8988T (cell line): ENCODE measurements at regions not wholly inside any gene's neighbourhood (a gene's known extent, or its start where the extent isn't known, plus 50 kb on each side); places are given as distances from the start of the nearest gene placed in this dataset.
"Not testable (repeated sequence)": the region's sequence is repeated elsewhere in the genome, so short reads cannot be mapped to it uniquely, and the experiment has no call there.

ENCODE experiments used
- DNase-seq: peaks from one replicate; pipeline ENCODE4 v3.0.0; 2011

DNA sequence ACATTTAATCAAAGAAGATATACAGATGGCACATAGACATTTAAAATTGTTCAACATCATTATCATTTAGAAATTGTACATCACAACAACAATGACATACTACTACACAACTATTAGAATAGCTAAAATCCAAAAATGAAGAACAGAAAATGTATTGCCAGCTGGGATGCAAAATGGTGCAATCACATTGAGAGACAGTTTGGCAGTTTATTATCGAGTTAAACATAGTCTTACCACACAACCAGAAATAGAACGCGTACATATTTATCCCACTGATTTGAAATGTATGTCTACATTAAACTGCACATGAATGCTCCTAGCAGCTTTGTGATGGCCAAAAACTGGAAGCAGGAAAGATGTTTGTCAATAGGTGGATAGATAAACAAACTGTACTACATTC lies 791.5 kb upstream of the MGAT4C start:
- no peak for DNase-seq

DNA sequence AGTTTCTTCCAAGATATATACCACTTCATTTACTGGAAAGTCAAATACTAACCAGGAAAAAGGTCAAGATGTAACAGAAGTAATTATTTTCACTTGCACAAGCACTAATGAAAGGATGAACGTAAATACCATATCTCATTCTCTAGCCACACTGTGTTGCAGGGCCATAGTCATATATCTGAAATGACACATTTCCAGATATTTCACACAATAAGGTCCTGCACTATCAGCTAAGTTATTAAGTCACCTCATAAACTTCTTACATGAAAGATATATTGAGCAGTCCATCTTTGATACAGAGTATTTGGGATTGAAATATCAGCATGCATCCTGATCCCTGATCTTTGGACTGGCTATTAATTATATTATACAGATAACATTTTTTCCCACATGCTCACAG lies 783.3 kb upstream of the MGAT4C start:
- DNase-seq: no peak

DNA sequence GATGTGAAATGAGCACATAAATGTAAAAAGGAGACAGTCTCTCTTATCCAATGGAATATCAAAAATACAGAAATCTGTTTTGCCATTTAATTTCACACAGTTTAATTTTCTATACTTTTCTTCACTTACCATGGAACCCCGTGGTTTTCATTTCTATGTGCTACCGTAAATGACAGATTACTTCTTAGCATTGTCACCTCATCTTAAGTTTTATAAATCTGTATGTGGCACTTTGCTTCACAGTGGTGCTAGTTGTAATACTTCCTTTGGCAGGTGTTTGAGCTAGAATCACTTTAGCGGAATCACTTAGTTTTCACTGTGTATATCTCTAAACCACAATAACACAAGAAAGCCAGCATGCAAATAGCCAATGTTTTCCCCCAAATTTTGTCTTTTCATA lies 781.9 kb upstream of the MGAT4C start:
- no peak for DNase-seq

DNA sequence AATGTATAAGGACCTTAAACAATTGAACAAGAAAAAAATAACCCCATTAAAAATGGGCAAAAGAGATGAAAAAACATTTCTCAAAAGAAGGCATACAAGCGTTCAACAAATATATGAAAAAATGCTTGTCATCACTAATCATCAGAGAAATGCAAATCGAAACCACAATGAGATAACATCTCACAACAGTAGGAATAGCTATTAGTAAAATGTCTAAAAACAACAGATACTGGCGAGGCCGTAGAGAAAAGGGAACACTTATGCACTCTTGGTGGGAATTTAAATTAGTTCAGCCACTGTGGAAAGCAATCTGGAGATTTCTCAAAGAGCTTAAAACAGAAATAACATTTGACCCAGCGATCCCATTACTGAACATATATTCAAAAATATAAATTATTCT lies 769.8 kb upstream of the MGAT4C start:
- no peak for DNase-seq

DNA sequence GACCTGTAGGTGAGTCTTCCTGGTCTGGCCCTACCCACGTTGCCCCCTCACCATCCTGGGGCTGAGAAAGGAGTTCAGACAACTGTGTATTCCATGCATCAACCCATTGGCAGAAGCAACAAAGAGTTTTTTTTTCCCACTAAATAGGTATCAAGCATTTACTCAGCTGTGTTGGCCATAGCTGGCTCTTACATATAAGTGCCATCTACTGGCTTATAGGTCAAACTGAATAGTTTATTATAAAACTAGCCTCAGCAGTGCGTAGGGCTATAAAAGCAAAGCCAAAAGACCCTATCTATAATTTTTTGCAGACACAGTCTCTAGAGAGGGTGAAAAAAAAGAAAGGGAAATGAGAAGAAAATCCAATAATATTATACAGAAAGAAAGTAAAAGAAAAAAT lies 765.2 kb upstream of the MGAT4C start:
- no peak for DNase-seq

DNA sequence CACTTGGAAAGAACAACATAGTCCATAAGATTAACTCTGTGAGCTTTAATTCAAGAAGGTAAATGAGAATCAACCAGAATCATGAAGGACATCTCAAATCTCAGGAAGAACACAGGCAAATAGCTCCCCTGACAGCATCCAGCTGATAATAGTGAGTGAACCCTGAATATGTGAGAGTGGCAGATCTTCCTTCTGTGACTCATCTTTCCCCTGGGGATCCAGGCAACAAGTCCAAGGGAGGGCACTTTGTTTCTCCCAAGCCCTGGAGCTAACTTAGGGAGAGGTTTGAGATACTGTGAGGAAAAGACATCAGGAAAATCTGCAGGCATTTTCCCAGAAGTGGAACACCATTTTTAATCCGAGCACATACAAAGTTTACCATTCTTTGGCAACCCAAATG lies 763.9 kb upstream of the MGAT4C start:
- no peak for DNase-seq

DNA sequence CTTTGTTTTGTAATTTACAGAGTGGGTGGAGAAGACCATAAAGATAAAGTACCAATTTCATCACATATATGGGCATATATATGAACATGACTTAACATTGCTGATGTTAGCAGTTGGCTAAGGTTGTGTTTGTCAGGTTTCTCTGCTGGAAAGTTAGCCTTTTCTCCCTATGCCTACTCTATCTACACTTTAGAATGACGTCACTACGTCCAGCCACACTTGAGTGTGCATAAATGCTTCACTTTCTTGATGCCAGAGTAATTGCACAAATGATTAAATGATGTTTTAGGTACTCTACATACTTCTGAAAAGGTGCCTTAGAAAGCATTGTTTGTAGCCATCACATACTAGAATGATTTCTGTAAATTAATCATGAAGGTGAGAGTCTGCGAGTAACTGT lies 759.2 kb upstream of the MGAT4C start:
- DNase-seq: no peak

DNA sequence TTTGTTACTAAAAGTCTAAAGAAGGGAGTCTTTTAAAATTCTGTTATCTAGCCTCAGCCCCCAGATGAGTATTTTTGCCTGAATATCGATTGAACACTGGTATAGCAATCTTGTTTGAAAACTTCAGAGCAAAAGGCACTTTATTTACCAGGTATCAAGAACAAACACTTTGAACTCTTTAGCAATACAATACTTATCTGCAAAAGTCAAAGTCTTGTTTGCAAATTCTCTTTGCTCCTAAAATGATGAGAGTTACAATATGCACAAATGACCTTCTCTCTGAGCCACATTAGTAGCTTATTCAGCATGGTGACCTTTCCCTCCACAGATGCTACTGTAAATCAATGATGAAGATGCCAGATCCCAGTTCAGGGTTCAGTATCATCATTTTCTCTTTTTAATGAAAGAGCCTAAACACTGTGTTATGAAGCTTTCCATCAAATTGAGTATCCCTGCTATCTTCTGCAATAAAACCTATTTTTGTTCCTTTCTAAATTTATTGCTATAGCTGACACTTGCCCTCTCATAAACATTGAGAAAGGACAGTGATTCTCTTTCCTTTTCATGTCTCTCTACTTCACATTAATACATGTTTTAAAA lies 752.7 kb upstream of the MGAT4C start:
- no peak for DNase-seq

DNA sequence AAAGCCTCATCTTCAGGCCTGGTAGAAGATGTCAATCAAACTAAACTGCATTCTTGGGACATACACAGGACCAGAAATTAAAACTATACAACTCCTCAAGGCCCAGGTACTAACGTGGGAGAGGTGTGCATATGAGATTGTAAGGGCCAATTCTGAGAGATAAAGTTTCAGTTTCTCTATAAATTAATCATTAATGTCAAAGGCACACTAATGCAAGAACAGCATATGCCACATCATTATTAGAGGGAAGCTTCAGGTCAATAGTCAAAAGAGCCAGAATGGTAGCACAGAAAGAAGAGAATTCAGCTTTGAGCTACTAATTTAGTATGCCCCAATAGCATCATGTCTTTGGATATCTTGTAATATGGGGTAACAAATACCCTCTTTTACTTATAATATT lies 744.9 kb upstream of the MGAT4C start:
- DNase-seq: no peak

DNA sequence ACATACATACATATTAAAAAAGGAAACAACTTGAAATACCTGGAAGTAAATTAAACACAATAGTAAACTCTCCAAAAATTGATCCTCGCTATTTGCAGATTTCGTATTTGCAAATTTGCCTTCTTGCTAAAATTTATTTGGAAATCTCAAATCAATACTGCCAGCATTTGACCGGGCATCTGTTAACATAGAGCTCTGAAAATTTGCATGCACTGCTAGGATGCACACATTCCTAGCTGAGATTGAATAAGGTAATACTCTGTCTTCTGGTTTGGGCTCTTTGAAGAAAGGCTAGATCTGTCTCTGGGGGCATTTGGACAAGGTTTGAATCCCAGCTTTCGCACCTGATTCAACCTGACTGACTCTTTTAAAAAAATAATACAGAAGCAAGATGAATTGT lies 729.1 kb upstream of the MGAT4C start:
- no peak for DNase-seq

DNA sequence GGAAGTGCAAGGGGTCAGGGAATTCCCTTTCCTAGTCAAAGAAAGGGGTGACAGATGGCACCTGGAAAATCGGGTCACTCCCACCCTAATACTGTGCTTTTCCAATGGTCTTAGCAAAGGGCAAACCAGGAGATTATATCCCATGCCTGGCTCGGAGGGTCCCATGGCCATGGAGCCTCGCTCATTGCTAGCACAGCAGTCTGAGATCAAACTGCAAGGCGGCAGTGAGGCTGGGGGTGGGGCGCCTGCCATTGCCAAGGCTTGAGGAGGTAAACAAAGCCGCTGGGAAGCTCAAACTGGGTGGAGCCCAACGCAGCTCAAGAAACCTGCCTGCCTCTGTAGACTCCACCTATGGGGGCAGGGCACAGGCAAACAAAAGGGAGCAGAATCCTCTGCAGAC lies 714.4 kb upstream of the MGAT4C start:
- DNase-seq: not testable (repeated sequence)

DNA sequence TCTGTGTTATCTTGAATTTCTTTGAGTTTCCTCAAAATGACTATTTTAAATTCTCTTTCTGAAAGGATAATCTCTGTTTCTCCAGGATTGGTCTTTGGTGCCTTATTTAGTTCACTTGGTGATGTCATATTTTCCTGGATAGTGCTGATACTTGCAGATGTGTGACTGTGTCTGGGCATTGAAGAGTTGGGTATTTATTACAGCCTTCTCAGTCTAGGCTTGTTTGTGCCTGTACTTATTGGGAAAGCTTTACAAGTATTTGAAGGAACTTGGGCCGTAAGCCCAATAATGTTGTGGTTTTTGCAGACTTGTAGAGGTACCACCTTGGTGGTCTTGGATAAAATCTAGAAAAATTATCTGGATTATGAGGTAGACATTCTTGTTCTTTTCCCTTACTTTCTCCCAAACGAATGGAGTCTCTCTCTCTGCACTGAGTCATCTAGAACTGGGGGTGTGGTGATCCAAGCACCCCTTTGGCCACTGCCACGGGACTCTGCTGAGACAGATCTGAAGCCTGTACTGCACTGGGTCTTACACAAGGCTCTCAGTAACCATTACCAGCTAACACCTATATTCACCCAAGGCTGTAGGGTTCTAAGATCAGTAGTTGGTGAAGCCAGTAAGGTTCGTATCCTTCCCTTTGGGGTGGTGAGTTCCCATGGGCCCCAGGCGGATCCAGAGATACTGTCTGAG lies 703.7 kb upstream of the MGAT4C start:
- DNase-seq: no peak

DNA sequence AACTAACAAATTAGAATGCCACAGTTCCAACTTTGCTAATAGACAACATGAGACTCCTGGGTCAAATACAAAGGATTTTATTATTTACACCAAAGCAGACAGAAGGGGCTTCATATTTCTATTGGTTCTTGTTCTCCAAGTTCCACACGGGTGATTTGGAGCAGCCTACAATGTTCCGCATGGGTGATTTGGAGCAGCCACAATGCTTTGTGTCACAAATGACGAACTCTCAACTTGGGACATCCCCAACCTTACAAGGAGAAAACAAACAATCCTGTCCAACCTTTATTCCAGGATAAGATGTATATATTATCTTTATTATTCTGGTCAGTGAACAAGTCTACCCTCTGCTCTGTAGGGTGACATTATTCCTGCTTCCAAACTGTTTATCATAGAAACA lies 694.3 kb upstream of the MGAT4C start:
- DNase-seq: no peak

DNA sequence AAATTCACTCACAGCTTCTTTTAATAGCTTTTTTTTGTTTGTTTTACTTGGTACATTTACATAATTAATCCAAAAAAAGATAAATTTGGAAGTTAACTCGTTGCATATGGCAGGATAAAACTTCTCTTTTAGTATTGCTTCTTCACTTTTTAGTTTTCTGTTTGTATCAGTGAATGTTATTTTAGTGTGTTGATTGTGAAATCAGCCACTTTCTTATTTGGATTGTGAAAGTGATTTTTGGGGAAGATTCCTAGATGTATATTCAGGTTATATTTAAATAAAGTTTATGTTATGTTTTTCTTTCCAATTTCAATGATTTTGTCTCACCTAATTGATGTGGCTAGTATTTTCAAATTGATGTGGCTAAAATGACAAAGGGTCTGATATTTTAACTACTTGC lies 693.9 kb upstream of the MGAT4C start:
- DNase-seq: no peak

DNA sequence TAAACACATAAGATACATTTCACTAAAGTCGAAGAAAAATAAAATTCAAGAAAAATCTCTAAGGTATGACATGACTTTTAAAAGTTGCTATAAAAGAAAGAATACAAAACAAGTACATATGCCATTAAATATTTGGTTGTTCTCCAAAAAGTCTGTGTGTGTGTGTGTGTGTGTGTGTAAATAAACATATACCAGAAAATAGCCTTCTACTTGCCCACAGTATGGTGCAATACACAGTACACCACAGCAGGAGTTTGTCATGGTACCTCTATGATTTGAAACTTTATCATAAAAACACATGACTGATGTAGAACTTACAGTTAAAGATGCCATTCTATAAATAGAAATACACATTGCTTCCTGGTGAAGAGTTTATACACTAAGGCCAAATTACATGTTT lies 692.7 kb upstream of the MGAT4C start:
- DNase-seq: no peak

DNA sequence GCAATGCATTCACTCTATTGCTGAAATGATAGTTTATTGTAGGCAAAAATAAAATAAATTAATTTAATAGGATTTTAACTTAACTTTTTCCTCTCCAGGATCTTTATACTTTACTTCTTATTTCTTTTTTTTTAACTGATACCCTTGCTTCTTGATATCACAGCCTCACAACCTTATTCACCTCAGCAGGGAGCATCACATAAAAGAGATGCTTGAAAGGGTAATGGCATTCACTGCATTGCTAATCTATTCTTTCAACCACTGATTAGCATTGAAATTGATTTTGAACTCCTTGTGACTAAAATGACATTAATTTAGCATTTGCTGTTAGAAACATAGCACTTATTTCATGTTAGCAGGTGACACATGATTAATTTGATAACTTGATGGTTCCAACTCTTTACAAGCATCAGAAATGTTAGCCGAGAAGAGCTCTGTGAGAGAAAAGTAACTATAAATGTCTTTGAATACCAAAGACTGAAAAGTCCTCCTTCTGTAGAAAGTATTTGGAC lies 689.5 kb upstream of the MGAT4C start:
- no peak for DNase-seq

DNA sequence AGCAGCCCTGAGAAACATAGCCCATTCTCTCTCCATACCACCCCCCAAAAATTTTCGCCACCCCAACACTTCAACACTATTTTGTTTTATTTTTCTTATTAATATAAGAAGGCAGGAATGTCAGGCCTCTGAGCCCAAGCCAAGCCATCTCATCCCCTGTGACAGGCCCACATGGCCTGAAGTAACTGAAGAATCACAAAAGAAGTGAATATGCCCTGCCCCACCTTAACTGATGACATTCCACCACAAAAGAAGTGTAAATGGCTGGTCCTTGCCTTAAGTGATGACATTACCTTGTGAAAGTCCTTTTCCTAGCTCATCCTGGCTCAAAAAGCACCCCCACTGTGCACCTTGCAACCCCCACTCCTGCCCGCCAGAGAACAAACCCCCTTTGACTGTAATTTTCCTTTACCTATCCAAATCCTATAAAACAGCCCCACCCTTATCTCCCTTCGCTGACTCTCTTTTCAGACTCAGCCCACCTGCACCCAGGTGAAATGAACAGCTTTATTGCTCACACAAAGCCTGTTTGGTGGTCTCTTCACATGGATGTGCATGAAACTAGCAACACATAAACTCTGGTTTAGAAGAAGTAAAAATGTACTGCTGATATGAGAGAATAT lies 688.1 kb upstream of the MGAT4C start:
- DNase-seq: not testable (repeated sequence)

DNA sequence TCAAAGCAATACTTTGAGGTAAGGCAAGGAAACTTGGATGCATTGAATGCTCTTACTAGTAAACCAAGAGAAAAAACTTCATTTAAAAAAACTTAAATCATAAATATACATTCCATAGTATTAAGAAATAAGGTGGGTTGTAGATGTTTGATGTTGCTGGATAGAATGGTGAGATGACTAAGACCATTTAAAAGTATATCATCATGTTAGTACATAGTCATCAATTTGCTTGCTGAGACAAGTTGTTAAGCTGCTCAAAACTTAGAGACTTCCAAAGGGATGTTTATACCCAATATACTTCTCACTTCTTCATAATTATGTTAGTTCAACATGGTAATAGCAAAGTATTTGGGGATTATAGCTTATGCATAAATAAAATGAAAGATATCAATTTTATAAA lies 675.5 kb upstream of the MGAT4C start:
- DNase-seq: no peak

DNA sequence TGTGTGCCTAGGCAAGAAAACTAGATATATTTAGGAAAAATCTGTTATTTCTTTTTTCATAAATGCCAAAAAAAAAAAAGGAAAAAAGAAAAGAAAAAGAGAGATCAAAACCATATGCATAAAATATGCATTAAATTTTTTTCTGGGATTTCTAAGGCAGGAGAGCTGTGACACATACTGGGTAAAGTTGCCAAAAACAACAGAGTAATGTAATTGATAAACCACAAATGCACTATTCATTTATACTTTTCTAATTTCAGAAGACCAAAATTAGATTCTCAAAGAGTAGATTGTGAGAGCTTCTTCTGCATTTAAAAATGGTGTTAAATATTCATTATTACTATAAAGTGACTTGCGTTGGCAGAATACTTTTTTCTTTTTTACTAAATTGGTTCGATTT lies 673.8 kb upstream of the MGAT4C start:
- no peak for DNase-seq

DNA sequence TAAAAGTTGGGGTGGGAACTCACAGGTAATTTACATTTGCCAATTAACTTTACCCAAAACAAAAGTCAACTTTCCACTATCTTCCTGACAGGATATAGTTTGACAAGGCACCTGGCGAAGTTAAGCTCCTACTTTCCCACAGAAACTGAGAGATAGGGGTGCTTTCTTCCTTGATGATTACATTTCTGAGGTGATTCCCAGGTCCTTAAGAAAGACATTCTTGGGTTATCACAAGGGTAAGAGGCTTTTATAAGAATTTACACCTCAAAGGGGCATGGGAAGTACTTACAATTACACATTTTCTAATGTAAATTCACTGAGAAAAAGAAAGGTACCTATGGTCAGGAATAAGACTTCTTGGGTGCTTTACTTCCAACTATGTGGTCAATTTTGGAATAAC lies 660.9 kb upstream of the MGAT4C start:
- DNase-seq: no peak

DNA sequence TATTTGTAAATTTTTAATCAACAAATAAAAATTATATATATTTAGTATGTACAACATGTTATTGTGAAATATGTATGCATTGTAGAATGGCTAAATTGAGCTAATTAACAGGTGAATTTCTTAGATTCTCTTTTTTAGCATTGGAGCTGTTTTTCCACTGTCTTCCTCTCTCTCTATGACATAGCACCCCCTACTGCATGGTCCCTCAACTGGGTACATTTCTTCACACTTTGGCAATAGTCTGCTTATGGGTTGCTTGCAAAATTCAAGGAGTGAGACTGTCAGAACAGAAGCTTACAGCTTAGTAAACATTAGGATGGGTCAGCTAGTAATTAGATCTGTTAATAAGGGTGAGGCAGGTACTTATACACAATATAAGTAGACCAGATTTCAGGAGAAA lies 658.5 kb upstream of the MGAT4C start:
- DNase-seq: no peak

DNA sequence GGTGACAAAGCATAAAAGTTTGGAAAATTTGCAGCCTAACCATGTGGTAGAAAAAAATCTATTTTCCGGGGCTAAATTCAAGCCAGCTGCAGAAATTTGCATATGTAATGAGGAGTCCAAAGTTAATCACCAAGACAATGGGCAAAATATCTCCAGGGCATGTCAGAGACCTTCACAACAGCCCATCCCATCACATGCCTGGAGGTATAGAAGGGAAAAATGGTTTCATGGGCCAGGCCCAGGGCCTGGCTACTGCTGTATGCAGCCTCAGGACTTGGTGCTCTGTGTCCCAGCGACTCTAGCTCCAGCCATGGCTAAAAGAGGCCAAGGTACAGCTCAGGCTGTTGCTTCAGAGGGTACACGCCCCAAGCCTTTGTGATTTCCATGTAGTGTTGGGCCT lies 655.8 kb upstream of the MGAT4C start:
- no peak for DNase-seq

DNA sequence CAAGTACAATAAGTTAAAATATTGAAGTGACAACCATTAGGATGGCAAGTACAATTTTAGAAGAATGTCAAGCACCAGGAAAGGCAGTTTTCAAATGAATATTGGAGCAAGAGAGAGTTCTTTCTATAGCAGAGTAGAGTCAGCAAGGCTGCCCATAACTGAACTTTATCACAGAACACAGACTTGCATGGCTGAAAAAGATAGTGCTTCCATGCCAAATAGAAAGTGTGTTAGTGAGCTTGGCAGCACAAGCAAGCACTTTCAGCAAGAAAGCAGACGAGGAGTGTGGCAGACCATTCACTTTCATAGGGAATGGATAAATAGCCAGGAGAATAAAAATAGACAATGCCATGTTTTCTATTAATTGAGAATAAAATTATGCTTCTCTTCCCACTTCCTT lies 647.0 kb upstream of the MGAT4C start:
- no peak for DNase-seq

DNA sequence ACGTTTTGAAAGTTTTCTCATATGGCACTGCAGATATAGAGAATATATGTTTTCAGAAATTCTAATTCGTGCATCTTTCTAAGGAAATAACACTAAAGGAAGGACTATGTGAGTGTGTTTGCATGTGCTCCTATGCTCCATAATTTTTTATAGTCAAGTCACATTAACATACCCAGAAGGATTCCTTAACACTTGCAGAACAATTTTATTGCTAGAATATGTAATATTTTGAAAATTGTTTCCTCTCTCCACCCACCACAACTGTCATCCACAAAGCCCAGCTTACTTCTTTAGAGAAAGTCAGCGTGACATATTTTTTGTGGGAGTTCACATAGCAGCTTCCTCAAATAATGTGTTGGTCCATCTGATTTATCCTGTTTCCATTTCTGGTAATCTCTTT lies 604.6 kb upstream of the MGAT4C start:
- no peak for DNase-seq

DNA sequence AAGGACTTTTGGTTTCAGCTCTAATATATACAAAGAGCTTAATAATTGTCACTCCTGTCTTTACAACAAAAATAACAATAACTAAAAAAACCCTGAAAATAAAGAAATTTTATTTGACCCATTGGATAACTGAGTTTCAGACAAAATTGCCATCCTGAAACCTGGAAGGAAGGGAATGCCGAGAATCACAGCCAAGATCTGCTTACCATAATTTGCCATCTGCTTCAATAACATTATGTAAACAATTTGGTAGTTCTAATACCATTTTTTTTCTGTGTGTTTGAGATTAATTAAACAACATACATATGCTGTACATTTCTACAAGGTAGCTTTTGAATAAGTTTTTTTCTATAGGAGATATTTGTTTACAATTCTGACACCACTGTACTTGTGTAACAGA lies 596.3 kb upstream of the MGAT4C start:
- no peak for DNase-seq
